ENCODE measurements at regions not wholly inside any gene's neighbourhood (a gene's known extent, or its start where the extent isn't known, plus 50 kb on each side); places are given as distances from the start of the nearest gene placed in this dataset.

DNA sequence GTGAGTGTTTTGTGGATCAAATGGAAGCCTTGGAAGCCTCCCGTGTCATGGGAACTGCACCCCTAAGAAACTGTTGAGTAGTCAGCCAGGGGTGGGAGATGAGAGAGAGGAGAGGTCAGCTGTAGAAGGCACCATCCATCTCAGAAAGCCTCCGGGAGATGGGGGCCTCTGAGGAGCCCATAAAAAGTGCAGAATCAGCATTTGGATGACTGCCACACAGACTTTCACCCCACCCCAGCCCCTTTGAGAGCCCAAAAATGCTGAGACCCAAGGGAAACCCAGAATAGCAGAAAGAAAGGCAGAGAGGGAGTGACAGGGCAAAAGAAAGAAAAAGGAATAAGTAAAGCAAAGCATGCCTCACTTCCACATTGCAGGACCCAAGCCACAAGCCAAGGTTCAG lies 443.1 kb upstream of the ZEB2 start:
- no peaks in the 10 kb centered on the region for H3K36me3 ChIP-seq (replicated peaks in 1 of 2; ENCODE audit: control extremely low read depth in 1 of 2, control insufficient read depth in 1 of 2, extremely low read depth in 1 of 2, insufficient read depth in 2 of 2, low read length in 1 of 2)
- Mint-ChIP-seq H3K9me3 (ENCODE audit: insufficient read depth) (peaks cover 10% of the 10 kb centered on the region), H3K4me3 (no peak overlapping the region), H3K4me1 (no peaks in the 10 kb centered on the region), H3K27me3 (no peaks in the 10 kb centered on the region), H3K27ac (no peak overlapping the region)
- H3K27ac ChIP-seq (ENCODE audit: low read length in 2 of 2): no peak overlapping the region
- no peak for ATAC-seq (ENCODE audit: low read depth)
- H3K4me2 ChIP-seq (replicated peaks; ENCODE audit: low read depth, low read length, poor library complexity, severe bottlenecking): no peak overlapping the region
- intact Hi-C loops (cut with micrococcal nuclease): no loop called here
- H4K20me1 ChIP-seq (ENCODE audit: control insufficient read depth, insufficient read depth, low read length, poor library complexity, severe bottlenecking): no peaks in the 10 kb centered on the region
- CTCF ChIA-PET: interaction anchor here (0.7 kb wide), 1 partner anchor 9 kb away, joined by 3 read pairs; no protein-coding TSS in a partner anchor
- H2AFZ ChIP-seq (ENCODE audit: insufficient read depth, low read depth, low read length, poor library complexity, severe bottlenecking): no peak overlapping the region
- WGBS (ENCODE audit: insufficient coverage): 100% methylated on average over 2 of the region's 2 CpGs
- peaks cover 0 to 9% (median 9%) of the 10 kb centered on the region in 3 donors for H3K9me3 ChIP-seq (ENCODE audit: control extremely low read depth in 1 of 3, control insufficient read depth in 2 of 3, insufficient read depth in 1 of 3, low read length in 2 of 3)
- H3K79me2 ChIP-seq (ENCODE audit: control insufficient read depth, insufficient read depth, low read length): no peaks in the 10 kb centered on the region
- no peak overlapping the region for H3K9ac ChIP-seq (ENCODE audit: low read length)
- H3K27me3 ChIP-seq (replicated peaks in 1 of 4; ENCODE audit: control extremely low read depth in 1 of 4, control insufficient read depth in 3 of 4, insufficient read depth in 4 of 4, low read length in 3 of 4): no peaks in the 10 kb centered on the region
- H3K4me1 ChIP-seq (ENCODE audit: control insufficient read depth in 2 of 2, insufficient read depth in 2 of 2, low read length in 2 of 2): no peaks in the 10 kb centered on the region
- DNase-seq: no peak
- H3K4me3 ChIP-seq (ENCODE audit: control extremely low read depth in 1 of 5, extremely low read depth in 1 of 5, insufficient read depth in 1 of 5, low read depth in 2 of 5, low read length in 4 of 5): no peak overlapping the region
- TF ChIP-seq, protein P1, sequence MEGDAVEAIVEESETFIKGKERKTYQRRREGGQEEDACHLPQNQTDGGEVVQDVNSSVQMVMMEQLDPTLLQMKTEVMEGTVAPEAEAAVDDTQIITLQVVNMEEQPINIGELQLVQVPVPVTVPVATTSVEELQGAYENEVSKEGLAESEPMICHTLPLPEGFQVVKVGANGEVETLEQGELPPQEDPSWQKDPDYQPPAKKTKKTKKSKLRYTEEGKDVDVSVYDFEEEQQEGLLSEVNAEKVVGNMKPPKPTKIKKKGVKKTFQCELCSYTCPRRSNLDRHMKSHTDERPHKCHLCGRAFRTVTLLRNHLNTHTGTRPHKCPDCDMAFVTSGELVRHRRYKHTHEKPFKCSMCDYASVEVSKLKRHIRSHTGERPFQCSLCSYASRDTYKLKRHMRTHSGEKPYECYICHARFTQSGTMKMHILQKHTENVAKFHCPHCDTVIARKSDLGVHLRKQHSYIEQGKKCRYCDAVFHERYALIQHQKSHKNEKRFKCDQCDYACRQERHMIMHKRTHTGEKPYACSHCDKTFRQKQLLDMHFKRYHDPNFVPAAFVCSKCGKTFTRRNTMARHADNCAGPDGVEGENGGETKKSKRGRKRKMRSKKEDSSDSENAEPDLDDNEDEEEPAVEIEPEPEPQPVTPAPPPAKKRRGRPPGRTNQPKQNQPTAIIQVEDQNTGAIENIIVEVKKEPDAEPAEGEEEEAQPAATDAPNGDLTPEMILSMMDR (IDR thresholded peaks at IDR 0.05): no peak
- no peak for TF ChIP-seq EZH2 (IDR thresholded peaks at IDR 0.05; ENCODE audit: borderline replicate concordance, insufficient read depth, low read depth, low read length, poor library complexity, severe bottlenecking)
- POLR2A ChIA-PET: no interaction called here

DNA sequence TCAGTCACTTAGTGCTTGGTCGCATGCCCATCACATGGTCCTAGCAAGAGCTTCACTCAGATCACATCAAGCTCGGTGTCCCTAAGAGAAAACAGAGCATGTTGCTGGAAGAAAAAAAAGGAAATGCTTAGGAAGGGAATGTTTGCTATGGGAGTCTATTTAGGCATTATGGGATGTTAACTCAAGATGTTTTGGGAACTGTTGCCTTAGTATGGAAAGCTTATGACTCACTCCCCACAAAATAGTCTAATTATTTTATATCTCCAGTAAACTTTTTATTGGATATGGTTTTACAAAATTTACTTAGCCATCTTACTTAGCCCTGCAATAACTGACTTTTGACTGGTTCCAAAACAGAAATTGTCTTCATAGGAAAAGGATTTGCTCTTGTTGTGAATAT lies 439.5 kb upstream of the ZEB2 start:
- intact Hi-C loops (cut with micrococcal nuclease): no loop called here
- Histone ChIP-seq H3K27me3 (replicated peaks in 1 of 4; ENCODE audit: control extremely low read depth in 1 of 4, control insufficient read depth in 3 of 4, insufficient read depth in 4 of 4, low read length in 3 of 4) (no peaks in the 10 kb centered on the region), H3K79me2 (ENCODE audit: control insufficient read depth, insufficient read depth, low read length) (no peaks in the 10 kb centered on the region), H3K4me2 (replicated peaks; ENCODE audit: low read depth, low read length, poor library complexity, severe bottlenecking) (no peak overlapping the region), H4K20me1 (ENCODE audit: control insufficient read depth, insufficient read depth, low read length, poor library complexity, severe bottlenecking) (no peaks in the 10 kb centered on the region), H3K9ac (ENCODE audit: low read length) (no peak overlapping the region), H3K36me3 (replicated peaks in 1 of 2; ENCODE audit: control extremely low read depth in 1 of 2, control insufficient read depth in 1 of 2, extremely low read depth in 1 of 2, insufficient read depth in 2 of 2, low read length in 1 of 2) (no peaks in the 10 kb centered on the region), H3K4me1 (ENCODE audit: control insufficient read depth in 2 of 2, insufficient read depth in 2 of 2, low read length in 2 of 2) (no peaks in the 10 kb centered on the region), H3K27ac (ENCODE audit: low read length in 2 of 2) (no peak overlapping the region), H2AFZ (ENCODE audit: insufficient read depth, low read depth, low read length, poor library complexity, severe bottlenecking) (no peak overlapping the region), H3K9me3 (ENCODE audit: control extremely low read depth in 1 of 3, control insufficient read depth in 2 of 3, insufficient read depth in 1 of 3, low read length in 2 of 3) (peaks cover 0 to 1% (median 0%) of the 10 kb centered on the region in 3 donors), H3K4me3 (ENCODE audit: control extremely low read depth in 1 of 5, extremely low read depth in 1 of 5, insufficient read depth in 1 of 5, low read depth in 2 of 5, low read length in 4 of 5) (no peak overlapping the region)
- Mint-ChIP-seq H3K4me1 (no peaks in the 10 kb centered on the region), H3K9me3 (ENCODE audit: insufficient read depth) (peaks cover 1% of the 10 kb centered on the region), H3K4me3 (no peak overlapping the region), H3K27me3 (no peaks in the 10 kb centered on the region), H3K27ac (no peak overlapping the region)
- TF ChIP-seq, protein P1 (IDR thresholded peaks at IDR 0.05): no peak
- TF ChIP-seq EZH2 (IDR thresholded peaks at IDR 0.05; ENCODE audit: borderline replicate concordance, insufficient read depth, low read depth, low read length, poor library complexity, severe bottlenecking): no peak
- DNase-seq (no peak), ATAC-seq (ENCODE audit: low read depth) (no peak)
- POLR2A ChIA-PET: no interaction called here
- CTCF ChIA-PET: no interaction called here
- no CpG with 5 or more reads among the region's 2 CpGs for WGBS (ENCODE audit: insufficient coverage)
